DMS 273 (cell line): ENCODE measurements at regions not wholly inside any gene's neighbourhood (a gene's known extent, or its start where the extent isn't known, plus 50 kb on each side); places are given as distances from the start of the nearest gene placed in this dataset.
"Not testable (repeated sequence)": the region's sequence is repeated elsewhere in the genome, so short reads cannot be mapped to it uniquely, and the experiment has no call there.

Experiments
- DNase-seq: peaks from one replicate; lab custom pipeline; 2025; ENCODE audit not compliant: unreplicated experiment; lab: John Stamatoyannopoulos, UW

DNA sequence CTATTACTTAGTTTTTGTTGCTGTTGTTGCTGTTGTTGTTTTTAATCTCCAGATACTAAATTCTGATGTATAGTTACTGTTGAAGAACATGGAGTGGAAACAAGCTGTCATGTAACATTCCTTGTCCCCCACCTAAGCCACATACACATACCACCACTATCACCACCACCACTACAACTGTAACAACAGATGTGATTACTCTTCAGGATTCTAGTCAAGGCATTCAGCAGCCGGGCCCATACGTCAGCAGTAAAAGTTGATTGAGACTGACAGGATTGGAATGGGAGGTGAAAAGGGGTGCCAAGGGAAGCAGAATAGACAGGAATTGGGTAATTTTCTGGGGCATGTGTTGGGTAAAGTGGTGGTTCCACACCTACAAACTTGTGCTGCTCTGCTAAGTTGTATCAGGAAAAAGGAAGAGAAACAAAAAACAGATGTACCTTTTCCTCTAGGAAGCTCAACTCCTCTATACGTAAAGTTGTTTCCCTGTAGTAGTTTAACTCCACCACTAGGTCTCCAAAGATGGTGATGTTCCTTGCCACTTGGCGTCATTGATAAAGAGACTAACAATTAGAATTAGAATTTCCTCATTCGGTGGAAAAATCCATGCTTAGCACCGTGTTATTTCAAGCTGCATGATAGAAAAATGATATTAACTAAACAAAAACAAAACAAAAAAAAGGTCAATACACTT lies 138.6 kb downstream of the ARRDC3 start:
- DNase-seq, result no peak

DNA sequence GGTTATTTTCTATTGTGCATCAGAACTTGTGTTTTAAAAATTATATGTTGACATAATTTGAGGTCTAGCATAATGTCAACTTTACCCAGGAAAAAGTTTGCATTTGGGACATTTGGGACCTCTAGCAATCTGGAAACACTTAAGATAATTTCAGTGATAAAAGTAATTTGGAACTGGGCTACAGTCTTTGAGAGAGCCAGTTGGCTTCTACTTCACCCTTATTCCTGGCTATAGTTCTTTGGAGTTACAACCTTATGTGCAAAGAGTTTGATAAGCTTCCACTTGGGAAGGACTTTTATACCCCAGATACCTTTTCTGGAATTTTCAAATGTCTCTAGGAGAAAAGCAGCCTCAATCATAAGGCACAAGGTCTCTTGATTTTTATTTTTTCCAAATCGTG lies 139.3 kb downstream of the ARRDC3 start:
- DNase-seq, result no peak

DNA sequence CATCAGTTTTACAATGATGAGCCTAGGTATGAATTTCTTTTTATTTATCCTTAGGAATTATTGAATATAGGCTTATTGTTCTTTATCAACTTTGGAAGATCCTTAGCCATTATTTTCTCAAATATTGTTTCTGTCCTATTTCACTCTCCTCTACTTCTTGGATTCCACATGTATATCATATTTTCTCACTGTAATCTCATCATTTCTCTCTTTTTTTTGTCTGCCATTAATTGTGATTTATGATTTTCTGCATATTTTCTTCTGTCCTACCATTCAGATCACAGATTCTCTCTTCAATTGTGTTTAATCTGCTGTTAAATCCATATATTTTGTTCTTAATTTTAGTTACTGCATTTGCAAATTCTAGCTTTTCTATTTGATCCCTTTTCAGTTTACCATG lies 139.8 kb downstream of the ARRDC3 start:
- no peak for DNase-seq

DNA sequence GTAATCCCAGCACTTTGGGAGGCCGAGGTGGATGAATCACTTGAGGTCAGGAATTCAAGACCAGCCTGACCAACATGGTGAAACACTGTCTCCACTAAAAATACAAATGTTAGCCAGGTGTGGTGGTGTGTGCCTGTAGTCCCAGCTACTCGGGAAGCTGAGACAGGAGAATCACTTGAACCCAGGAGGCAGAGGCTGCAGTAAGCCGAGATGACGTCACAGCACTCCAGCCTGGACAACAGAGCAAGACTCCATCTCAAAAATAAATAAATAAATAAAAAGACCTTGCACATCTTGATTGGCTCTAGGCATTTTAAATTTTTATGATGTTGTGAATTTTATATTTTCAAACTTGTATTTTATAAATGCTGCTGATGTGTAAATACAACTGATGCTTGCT lies 141.7 kb downstream of the ARRDC3 start:
- DNase-seq, result not testable (repeated sequence)

DNA sequence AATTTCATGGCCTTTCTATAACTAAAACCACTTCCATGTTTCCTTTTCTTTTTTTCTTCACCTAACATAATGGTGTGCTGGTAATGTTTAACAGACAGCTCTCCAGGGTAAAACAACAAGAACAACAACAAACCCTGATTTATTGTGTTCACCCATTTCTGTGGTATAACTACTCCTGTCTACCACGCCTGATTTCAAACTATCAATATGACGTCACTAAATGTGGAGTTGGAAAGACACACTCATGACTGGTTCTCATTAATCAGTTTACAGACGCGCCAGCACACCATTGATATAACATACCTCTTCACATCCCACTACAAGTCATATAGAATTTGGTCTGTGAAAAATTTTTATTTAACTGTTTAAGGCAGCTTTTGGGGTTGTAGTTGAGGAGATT lies 142.9 kb downstream of the ARRDC3 start:
- DNase-seq, result no peak

DNA sequence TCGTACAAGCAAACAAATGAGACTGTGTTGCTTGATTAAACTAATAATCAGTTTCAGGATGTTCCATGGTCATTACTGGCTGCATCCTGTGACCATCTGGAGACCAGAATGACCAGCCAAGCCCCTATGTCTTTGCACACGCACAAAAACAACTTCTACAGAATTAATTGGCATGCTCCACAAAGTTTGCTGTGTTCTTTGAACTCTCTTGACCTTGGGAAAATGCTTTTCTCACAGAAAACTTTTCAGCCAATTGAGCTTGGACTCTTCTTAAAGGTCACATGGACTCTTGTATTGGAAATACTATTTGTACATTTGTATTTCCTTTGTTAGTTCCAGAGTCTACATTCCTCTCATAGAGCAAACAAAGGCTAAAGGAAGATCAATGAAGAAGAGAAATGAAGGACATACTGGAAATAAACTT lies 147.8 kb downstream of the ARRDC3 start:
- no peak for DNase-seq

DNA sequence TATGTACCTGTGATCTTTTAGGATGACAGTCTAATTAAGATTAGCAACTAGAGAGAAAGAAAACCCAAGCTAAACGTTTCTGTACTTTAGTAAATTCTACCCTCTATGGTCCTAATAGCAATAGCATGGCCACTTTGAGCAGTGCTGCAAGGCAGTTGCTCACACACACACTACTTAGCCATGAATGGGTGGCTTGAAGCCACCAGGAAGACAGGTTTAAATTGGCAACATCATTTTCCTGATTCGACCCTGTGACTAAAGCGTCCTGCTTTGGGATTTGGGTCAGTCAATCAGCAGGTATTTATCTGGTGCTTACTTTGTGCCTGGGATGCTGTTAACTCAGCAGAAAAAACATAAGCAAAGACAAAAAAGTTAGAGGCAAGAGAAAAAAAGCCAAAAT lies 150.6 kb downstream of the ARRDC3 start:
- DNase-seq, result no peak

DNA sequence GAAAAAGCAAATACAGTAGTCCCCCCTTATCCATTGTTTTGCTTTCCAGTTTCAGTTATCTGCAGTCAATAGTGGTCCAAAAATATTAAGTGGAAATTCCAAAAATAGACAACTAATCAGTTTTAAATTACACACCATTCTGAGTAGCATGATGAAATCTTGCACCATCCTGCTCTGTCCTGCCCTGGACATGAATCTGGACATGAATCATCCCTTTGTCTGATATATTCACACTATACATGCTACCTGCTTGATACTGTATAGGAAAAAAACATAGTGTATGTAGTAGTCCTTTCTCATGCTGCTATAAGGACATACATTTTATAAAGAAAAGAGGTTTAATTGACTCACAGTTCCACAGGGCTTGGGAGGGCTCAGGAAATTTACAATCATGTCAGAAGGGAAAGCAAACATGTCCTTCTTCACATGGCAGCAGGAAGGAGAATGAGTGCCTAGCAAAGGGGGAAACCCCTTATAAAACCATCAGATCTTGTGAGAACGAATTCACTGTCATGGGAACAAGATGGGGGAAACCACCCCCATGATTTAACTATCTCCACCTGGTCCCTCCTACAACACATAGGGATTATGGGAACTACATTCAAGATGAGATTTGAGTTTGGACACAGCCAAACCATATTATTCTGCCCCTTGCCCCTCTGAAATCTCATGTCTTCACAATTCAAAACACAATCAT lies 153.9 kb downstream of the ARRDC3 start:
- DNase-seq, result no peak

DNA sequence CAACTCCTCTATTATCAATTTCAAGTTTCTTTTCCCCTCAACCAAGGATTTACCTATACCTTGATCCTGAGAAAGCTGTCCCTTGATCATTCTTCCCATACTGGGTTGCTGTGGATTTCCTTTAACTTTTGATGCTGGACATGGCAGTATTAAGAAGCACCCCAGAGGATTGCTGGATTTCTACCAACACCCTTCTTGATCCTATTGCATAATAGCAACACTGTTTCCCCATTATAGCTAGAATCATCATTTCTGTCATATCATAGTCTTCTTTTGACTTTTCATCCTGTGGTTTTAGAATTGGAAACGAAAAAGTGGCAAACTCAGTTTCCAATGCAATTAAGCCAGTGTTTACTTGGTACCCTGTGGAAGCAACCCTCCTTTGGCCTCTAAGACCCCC lies 154.9 kb downstream of the ARRDC3 start:
- no peak for DNase-seq

DNA sequence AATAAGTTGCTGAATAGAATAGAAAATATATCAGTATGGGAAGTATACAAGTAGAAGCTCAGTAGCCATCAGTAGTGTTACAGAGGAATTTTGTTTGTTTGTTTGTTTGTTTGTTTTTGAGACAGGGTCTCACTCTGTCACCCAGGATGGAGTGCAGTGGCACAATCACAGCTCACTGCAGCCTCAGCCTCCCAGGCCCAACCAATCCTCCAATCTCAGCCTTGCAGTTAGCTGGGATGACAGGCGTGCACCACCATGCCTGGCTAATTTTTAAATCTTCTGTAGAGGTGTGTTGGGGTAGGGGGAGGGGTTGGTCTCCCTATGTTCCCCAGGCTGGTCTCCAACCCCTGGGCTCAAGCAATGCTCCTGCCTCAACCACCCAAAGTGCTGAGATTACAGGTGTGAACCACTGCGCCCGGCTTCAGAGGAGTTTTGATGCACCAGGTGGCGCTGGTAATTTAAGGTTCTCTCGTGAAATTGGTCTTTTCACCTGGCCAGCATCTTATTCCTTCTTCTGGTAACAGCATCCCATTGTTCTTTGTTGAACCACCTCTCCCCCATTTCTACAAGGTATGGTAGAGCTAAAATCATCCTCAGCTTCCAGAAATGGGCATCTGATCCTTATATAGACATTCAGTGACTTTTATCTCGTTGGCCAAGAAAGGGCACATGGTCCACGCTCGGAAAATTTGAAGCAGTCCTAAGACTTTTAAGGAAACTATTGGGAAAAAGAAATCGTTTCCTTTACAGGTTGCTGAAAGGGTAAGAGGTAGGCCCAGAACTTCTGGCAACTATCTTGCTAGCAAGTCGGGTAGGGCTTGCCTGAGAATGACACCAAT lies 157.1 kb downstream of the ARRDC3 start:
- peak; percentile 37 for DNase-seq

DNA sequence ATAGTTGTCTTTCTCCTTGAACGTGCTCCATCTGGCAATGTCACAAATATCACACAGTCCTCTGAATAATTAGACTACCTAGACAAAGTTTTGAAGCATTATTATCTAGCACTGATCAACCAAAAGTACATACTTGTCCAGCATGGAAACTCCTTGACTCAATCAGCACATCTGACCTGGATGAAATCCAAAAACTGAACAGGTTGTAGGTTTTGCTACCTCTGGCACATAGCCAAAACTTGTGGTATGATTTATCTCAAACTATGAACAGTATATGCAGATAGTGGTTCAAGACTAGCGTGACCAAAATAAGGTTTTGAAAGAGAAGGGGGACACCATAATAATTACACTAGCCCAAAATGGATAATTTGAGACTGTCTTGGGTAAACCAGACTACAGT lies 158.1 kb downstream of the ARRDC3 start:
- peak; percentile 47 for DNase-seq

DNA sequence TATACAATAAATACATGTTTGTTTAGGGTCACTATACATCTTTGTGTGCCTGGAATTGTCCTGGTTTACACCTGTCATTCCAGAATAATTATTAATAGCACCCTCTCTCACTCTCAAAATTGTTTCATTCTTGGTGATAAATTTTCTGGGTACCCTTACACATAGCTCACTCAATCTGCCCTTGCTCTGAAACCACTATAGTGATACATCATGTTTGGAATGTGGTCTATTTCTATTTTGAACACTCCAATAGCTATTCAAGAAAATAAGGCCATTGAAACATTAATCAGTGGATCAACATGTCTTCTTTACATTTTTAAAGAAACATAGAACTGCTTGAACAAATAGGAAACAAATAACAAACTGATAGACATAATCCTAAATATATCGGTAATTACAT lies 158.7 kb downstream of the ARRDC3 start:
- no peak for DNase-seq

DNA sequence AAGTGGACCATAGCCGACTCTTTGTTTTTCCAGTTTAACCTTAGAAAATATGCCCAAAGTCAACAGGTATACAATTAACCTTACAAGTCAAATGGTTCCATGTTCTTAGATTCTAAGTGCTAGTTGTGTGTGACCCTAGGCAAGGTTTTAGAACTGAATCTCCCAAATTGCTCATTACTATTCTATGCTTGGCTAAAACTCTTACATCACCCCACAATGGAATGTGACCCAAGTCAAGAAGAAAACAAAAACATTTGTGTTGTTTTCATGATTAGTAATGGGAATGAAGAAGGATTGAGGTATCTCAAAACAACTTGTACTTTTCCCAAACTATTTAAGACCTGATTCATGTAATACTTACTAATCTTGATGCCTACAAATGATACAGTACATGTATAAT lies 159.2 kb downstream of the ARRDC3 start:
- no peak for DNase-seq

DNA sequence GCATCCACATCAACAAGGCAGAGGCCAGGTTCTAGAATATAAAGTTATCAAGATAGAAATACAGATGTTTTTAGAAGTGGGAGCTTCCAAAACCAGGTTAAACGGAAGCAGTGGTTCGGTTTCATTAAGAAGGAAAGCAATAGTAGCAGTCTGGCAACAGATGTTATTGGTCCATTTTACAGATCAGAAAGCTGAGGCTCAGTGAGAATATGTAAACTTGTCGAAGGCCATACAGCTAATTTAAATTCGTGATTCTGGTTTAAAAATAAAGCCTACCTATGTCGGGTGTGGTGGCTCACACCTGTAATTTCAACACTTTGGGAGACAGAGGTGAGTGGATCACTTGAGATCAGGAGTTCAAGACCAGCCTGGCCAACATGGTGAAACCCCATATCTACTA lies 160.6 kb downstream of the ARRDC3 start:
- DNase-seq, result no peak

DNA sequence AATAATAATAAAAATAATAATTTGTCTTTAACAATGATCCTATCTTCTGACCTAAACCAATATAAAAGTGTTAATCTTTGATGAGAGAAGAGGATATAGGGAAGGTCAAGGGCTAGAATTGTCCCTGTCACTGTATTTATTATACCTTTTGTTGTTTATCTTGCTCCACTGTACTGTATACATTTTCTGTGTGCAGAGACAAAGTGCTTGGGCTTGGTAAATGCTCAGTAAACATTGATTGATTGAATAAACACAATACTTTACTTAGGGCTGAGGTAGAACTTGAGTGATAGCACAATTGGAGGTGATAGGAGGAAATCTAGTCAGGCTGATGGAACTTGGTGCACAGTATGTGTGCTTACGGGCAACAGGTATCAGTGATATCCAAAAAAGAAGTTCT lies 161.2 kb downstream of the ARRDC3 start:
- no peak for DNase-seq

DNA sequence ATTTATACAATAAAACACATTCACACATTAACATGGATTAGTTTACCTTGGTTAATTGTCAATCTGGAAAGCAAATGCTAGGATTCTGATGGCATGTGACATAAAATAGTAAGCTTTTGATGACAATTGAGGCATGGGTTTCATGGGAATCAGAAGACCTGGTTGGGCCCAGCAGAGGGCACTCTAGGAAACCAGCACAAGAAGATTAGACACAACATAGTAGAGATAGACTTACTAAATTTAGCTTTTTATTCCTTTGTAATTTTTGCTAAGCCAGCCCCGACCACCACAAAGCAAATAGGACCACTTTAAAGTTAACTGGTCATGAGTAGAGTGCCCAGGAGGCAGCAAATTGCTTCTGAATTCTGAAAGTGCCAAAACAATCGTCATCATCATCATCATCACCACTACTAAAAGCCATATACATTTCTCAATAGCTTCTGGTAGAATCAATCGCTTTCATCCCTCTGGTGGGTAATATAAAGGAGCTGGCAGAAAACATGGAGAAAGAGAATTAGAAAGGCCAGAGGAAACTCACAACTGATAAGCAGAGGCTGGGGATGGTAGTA lies 163.2 kb downstream of the ARRDC3 start:
- peak; percentile 27 for DNase-seq

DNA sequence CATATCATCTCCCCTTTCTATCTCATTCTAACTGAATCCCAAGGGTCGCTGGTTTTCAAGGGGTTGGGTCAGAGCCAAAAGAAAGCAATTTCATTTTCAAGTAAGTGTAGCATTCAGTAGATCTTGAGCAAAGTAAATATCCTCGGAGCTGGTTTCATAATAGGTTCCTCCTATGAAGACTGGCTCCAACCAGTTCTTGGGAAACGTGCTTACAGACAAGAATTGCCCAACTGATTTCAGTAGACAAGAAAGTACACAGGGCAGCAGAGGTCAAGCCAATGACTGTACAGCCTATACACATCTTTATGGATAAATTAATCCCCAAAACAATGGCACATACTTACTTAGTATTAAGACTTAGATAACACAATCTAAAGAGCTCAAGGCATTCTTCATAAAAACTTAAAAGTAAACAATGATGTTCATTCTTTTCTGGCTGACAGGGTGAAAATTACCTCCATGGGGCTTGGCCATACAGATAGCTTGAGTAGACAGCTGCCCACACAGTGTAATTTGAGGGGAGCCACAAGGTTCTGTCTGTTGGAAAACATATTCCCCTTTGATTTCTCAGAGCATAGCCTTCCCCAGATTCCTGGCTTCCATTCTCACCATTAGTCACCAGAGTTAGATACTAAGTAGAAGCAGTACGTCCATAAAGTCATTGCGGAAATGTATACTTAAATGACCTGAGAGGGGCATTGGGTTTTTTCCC lies 163.9 kb downstream of the ARRDC3 start:
- no peak for DNase-seq

DNA sequence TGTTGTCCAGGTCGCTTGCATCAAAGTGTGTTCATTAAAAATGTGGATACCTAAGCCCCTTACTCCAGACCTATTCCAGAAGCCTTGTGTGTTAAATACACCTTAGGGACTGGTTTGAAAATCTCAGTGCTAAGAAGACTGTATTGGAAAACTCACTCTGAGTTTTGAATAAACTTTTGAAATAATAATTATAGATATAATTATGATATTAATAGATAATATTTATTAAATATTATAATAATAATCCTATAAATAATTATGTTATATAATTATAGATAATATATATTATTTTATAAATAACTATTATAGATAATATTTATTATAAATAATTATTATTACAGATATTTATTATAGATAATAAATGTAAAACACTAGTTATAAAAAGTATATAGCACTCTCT lies 165.3 kb downstream of the ARRDC3 start:
- no peak for DNase-seq

DNA sequence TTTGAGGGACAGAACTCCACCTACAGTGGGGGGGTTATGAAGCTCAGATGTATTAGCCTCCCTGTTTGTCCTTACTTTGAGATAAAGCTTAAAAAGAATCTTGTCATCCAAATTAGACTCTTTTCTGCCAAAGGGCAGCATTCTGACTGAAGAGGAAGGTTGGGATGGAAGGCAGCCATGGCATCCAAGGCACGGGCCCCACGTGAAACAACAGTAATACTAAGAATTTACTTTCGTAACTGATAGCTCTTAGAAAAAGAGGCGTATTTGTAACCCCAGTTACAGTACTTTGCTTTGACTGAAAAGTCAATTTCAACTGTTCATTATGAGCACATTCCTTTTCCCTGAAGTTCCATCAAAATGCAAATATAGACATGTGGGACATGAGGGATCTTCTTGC lies 168.5 kb downstream of the ARRDC3 start:
- no peak for DNase-seq
